Posterior vena cava (tissue), 2 donors: ENCODE measurements at regions not wholly inside any gene's neighbourhood (a gene's known extent, or its start where the extent isn't known, plus 50 kb on each side); places are given as distances from the start of the nearest gene placed in this dataset.
"Not testable (repeated sequence)": the region's sequence is repeated elsewhere in the genome, so short reads cannot be mapped to it uniquely, and the experiment has no call there.

Source experiments
- DNase-seq: peaks from one replicate; pipeline ENCODE4 v3.0.0-alpha.2; 2020; ENCODE audit warnings: low spot score
- intact Hi-C, 2 donors: fragments of 100-400 bp; cut with DNase I; formaldehyde crosslinking; loops; one replicate each; pipeline versions ENCODE4 v1.14.1 to v1.14.2; 2022 to 2023
- donor health status: DM: yes; HTN: yes; CAD: no.
- donor health status: DM: yes; HTN: yes; CAD: no.

- intact Hi-C loops, result loop anchor here in 1 of 2 donors (5.0 kb wide), 1 partner anchor 324 kb away; no protein-coding TSS in a partner anchor
- peak; percentile 43 for DNase-seq
Measured at GRCh38 chr21:20215959-20216358, 782.2 kb upstream of the NCAM2 start.

GRCh38 chr21:20220586-20220985, 777.6 kb upstream of the NCAM2 start:
- DNase-seq, result no peak
- intact Hi-C loops, result no loop called here

DNA sequence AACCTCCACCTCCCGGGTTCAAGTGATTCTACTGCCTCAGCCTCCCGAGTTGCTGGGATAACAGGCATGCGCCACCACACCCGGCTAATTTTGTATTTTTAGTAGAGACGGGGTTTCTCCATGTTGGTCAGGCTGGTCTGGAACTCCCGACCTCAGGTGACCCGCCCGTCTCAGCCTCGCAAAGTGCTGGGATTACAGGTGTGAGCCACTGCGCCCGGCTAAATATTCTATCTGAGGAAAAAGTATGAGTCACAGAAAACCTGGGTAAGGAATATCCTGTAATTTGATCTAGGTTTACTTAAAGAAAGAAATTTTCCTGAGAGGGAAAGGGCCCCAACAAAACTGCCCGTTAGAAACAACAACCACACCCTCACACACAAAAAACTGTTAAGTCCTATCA, 776.2 kb upstream of the NCAM2 start:
- intact Hi-C loops, result not testable (repeated sequence)
- peak; percentile 58 for DNase-seq

DNA sequence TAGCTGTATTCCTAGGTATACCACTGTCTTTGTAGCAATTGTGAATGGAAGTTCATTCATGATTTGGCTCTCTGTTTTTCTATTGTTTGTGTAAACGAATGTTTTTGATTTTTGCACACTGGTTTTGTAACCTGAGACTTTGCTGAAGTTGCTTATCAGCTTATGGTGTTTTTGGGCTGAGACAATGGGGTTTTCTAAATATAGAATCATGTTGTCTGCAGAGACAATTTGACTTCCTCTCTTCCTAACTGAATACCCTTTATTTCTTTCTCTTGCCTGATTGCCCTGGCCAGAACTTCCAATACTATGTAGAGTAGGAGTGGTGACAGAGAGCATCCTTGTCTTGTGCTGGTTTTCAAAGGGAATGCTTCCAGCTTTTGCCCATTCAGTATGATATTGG, 761.6 kb upstream of the NCAM2 start:
- DNase-seq, intact Hi-C loops: not testable (repeated sequence)

DNA sequence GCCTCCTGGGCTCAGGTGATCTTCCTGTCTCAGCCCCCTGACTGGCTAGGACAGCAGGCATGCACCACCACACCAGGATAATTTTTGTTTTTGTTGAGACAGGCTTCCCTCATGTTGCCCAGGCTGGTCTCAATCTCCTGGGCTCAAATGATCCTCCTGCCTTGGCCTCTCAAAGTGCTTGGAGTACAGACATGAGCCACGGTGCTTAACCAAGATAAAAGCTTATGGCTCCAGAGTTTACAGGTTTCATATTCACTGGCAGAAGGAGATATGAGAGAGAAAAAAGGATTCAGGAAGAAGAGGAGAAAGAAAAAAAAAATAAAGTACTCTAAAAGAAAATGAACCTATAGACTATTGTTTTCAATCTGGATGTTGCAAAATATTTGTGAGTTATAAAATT, 748.8 kb upstream of the NCAM2 start:
- intact Hi-C loops, result no loop called here
- DNase-seq, result no peak

DNA sequence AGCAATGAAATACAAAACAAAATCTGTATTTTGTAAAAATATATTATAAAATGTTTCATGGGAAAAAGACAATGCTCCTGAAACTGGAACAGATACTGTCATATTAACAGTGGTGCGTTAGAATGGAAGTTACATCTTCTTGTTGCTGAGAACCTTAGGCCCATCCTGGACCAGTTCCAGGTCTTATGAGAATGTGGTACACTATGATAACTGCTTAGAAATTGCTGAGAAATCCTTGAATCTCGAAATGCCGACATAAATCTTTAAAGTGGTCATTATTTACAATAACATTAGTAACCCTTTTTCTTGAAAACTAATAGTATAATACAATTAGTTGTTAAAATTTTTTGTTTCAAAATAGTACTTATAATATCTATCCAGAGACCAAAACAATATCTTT, 747.9 kb upstream of the NCAM2 start:
- intact Hi-C loops, result no loop called here
- DNase-seq, result no peak

DNA sequence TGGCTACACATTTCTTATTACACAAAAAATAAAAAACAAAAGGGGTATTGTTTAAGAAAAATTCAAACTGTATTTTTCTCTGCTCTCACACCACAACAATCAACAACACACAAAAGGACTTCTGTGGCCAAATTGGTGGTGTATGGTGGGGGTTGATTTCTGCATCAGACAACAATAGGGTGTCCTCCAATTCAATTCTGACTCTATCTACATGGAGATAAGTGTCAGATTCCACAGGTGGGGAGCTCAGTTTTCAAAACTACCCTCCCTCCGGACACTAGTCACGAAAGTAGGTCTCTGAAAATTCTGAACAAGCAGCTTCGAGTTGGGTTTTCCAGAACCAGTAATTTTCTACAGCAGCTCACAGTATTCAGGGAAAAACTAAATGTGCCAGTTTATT, 744.9 kb upstream of the NCAM2 start:
- intact Hi-C loops, result no loop called here
- no peak for DNase-seq

DNA sequence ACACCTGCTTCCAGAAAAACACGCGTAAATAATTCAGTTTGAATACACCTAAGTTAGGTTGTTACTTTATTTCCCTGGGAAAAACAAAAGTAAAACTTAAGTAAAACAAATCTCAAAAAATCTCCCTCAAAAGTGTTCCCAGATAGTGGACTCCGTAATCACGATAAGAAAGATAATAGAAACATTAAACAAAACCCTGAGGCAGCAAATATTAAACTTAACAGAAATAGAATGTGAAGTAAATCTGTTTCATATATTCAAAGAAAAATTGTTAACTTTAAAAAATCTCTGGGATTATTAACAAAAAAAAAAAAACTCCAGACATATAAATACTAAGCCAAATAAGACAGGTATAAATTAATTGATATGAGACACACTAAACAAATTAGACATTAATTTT, 743.2 kb upstream of the NCAM2 start:
- intact Hi-C loops, result no loop called here

GRCh38 chr21:20257052-20257740, 741.0 kb upstream of the NCAM2 start:
- intact Hi-C loops, result no loop called here
- no peak for DNase-seq

More for the DNA sequence above, 743.2 kb upstream of the NCAM2 start:
- DNase-seq, result no peak

- no peak for DNase-seq
- intact Hi-C loops, result no loop called here
Measured at GRCh38 chr21:20258542-20258941, 739.7 kb upstream of the NCAM2 start.

DNA sequence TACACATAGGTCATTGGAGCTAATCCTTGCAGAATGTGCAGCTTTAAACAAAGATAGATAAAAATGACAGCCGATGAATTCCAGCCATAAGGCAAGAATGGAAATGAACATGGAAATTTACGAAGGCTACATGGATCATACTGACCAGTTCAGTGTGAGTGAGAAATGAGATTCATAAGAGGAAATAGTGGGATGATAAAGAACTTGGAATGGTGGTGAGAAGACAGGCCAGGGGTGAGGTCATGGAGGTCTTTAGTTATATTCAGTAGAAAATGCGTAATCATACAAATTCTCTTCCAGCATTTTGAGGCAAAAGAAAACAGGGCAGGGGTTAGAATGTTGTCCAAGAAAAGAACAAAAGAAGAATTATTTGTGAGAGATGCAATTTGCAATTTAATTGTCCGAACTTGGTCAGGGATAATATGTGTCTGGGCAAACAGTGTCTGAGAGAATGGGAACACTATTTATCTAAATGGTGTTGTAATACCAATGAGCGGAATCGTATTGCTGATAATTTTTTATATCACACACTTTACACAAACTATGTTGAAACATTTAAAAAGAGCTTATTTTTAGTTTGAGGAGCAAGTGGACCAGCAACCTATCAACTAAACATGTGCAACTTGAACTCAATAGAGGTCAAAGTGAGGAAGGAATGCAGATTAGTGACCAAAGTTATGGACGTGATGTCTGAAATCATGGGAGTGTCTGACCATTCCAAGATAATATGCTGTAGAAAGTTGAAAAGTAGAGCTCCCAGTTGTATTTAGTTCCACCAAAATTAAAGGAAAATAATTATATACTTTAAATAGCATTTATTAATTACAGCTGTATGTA, 739.0 kb upstream of the NCAM2 start:
- intact Hi-C loops, result no loop called here

DNA sequence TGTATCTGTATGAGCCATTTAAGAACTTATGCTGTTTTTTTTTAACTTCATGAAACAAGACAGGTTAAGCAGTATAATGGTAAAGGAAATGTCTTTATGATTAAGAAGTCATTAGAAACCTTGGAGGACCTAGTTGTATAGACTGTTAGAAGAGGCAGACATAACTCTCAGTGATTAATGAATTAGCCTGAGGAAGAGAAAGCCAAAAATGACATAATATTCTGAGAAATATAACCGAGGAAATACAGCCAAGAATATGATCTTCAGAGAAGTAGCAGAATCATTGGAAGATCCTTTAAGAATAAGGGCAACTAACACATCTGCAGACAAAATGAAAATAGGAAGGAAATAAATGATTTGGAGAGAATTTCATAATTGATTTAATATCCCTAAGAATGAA, 738.1 kb upstream of the NCAM2 start:
- DNase-seq, result no peak
- intact Hi-C loops, result no loop called here

More for the DNA sequence above, 739.0 kb upstream of the NCAM2 start:
- no peak for DNase-seq

GRCh38 chr21:20261364-20261763, 736.8 kb upstream of the NCAM2 start:
- intact Hi-C loops, result no loop called here
- no peak for DNase-seq

GRCh38 chr21:20265707-20266440, 732.3 kb upstream of the NCAM2 start:
- intact Hi-C loops, result no loop called here
- DNase-seq, result no peak

DNA sequence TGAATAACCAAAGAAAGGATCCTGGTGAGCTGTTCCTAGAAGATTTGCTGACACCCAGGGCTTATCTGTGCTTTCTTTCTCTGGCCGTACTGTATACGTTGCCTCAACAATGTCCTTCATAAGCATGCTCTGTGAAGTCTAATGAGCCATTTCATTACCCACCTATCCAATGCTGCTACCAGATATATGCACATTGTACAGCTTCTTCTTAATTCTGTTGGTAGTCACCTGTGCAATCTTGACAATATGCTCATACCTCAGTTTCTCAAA, 731.8 kb upstream of the NCAM2 start:
- no peak for DNase-seq
- intact Hi-C loops, result no loop called here

- intact Hi-C loops, result no loop called here
- no peak for DNase-seq
Measured at GRCh38 chr21:20270365-20271055, 727.7 kb upstream of the NCAM2 start.

DNA sequence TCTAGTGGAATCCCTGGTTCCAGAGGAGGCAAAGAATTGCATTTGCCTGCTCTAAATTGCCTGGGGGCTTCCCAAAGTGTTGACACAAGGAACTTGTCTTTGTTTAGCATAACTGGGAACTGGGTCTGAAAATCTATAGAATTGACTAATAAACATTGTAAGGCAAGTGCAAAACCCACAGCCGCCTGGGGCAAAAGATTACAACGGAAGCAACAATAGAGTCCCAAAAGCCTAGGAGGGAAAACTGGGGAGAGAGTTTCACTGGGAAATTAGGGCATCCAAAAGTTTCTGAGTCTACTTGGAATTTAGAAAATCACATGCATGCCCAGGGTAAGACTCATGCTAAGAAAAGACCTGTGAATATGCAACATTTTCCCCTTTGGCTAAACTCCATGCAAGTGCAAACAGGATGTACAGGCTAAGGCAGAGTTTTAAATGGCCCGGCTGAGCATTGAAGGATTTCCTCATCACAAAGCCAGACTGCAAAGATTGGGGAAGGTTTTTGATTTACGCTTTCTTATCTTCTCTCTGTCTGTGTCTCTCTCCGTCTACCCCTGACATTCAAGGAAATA, 725.3 kb upstream of the NCAM2 start:
- intact Hi-C loops, result no loop called here
- DNase-seq, result no peak

- intact Hi-C loops, result loop anchor here in 1 of 2 donors (5.0 kb wide), 1 partner anchor 1776 kb away; no protein-coding TSS in a partner anchor
- no peak for DNase-seq
Measured at GRCh38 chr21:20276377-20276776, 721.8 kb upstream of the NCAM2 start.

DNA sequence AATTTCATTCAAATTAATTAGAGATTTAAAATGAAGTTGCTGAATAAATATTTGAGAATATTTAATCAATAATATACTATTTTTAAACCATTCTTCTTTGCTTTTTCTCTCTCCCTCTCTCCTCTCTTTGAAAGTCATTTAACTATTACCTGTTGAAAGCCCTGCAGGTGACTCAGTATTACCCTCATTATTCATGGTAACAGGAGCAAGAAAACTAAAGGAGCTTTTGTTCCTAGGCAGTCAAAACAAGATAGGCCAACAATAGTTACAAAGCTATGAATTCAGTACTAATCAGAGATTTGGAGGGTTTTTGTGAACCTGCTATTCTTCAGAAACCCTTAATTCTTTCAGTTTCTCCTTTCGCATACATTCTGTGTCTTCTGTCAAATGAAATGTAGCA, 721.3 kb upstream of the NCAM2 start:
- no peak for DNase-seq
- intact Hi-C loops, result loop anchor here in 1 of 2 donors (5.0 kb wide), 1 partner anchor 1775 kb away; no protein-coding TSS in a partner anchor
